KOPT-K1 (cell line): ENCODE measurements at regions not wholly inside any gene's neighbourhood (a gene's known extent, or its start where the extent isn't known, plus 50 kb on each side); places are given as distances from the start of the nearest gene placed in this dataset.
"Not testable (repeated sequence)": the region's sequence is repeated elsewhere in the genome, so short reads cannot be mapped to it uniquely, and the experiment has no call there.

Experiments
- H3K27ac ChIP-seq: fragments of 200-600 bp; sonication (generic); 2 replicates; pipeline ENCODE4 v1.5.1; 2016; ENCODE audit warnings: antibody characterized with exemption, mild to moderate bottlenecking, low read depth, low read length; ENCODE audit not compliant: poor library complexity, severe bottlenecking
- H3K36me3 ChIP-seq: fragments of 200-600 bp; sonication (generic); 2 replicates; pipeline ENCODE4 v1.5.1; 2017; ENCODE audit warnings: antibody characterized with exemption, mild to moderate bottlenecking, low read length, moderate library complexity; ENCODE audit not compliant: insufficient read depth
- H3K9me3 ChIP-seq: fragments of 200-600 bp; sonication (generic); 2 replicates; pipeline ENCODE4 v1.5.1; 2017; ENCODE audit warnings: antibody characterized with exemption, low read length, mild to moderate bottlenecking; ENCODE audit not compliant: insufficient read depth, poor library complexity, severe bottlenecking

GRCh38 chr14:35174342-35174741, 52.0 kb downstream of the PRORP start:
- Histone ChIP-seq H3K36me3 (peaks cover 35% of the 10 kb centered on the region), H3K9me3 (peaks cover 13% of the 10 kb centered on the region), H3K27ac (no peak overlapping the region)

- Histone ChIP-seq H3K36me3 (peaks cover 15% of the 10 kb centered on the region), H3K27ac (no peak overlapping the region)
Measured at GRCh38 chr14:35180179-35180578, 57.8 kb downstream of the PRORP start.

DNA sequence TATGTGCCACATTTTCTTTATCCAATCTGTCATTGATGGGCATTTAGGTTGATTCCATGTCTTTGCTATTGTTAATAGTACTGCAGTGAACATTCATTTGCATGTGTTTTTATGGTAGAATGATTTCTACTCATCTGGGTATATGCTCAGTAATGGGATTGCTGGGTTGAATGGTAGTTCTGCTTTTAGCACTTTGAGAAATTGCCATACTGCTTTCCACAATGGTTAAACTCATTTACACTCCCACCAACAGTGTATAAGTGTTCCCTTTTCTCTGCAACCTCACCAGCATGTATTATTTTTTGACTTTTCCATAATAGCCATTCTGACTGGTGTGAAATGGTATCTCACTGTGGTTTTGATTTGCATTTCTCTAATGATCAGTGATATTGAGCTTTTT, 62.5 kb downstream of the PRORP start:
- H3K9me3 ChIP-seq, H3K27ac ChIP-seq: not testable (repeated sequence)
- peaks cover 28% of the 10 kb centered on the region for H3K36me3 ChIP-seq

More at GRCh38 chr14:35180179-35180578, 57.8 kb downstream of the PRORP start:
- H3K9me3 ChIP-seq, result no peaks in the 10 kb centered on the region

DNA sequence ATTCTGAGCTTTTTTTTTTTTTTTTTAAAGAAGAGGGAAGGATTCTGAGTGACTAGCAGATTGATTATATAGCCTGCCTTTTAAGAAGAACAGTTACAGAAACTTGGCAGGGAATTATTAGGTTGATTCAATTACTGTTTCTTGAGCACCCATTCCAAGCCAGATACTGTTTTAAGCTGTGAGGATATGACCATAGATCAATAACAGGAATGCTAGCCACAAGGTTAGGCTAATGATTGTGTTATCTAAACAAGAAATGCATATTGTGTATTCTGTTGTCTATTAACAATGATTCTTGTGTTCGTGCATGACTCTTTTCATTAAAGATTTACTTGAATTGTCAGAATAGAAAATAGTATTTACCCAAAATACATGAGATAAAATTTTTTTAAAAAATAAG, 67.1 kb downstream of the PRORP start:
- Histone ChIP-seq H3K9me3 (no peaks in the 10 kb centered on the region), H3K36me3 (peaks cover 29% of the 10 kb centered on the region), H3K27ac (no peak overlapping the region)

DNA sequence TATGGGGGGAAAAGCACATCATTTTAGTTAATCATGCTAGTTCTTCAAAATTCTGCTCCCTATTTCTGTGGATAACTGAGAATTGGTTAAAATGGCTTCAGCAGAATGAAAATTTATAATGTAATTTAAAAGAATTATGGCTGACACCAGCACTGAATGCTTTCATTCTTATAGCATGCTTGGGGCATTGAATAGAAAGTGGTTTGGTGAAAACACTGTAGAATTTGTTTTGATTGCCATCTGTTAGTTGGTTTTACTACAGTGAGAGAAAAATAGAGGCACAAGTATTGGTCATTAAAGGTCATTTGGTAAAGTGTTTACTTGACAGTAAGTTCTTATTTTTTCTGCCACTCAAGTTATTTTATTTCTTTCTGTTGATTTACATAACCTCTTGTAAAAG, 70.8 kb downstream of the PRORP start:
- H3K9me3 ChIP-seq, result no peaks in the 10 kb centered on the region
- H3K27ac ChIP-seq, result no peak overlapping the region
- peaks cover 15% of the 10 kb centered on the region for H3K36me3 ChIP-seq

- not testable (repeated sequence) for H3K9me3 ChIP-seq
- peaks cover 15% of the 10 kb centered on the region for H3K36me3 ChIP-seq
Measured at GRCh38 chr14:35194183-35194582, 71.8 kb downstream of the PRORP start.

DNA sequence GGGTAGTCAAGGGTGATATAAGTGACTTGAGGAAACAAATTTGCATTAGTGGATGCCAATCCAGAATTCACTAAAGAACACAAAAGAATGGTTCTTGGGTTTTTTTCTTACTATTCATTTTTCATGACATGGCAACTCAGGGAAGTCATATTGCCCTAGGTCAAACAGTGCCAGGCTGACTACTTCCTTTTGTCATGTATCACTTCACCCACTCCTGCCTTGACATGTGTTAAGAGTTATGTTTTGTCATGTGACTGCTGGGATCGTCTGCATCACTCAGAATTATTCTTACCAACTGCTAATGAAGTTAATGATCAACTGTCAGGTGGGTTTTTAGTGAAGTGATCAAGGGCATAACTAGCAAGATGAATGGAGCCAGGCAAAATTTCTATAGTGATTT, 74.2 kb downstream of the PRORP start:
- H3K36me3 ChIP-seq, result peaks cover 4% of the 10 kb centered on the region; the same call in 1 of the 2 replicates
- no peaks in the 10 kb centered on the region for H3K9me3 ChIP-seq
- no peak overlapping the region for H3K27ac ChIP-seq

More at GRCh38 chr14:35194183-35194582, 71.8 kb downstream of the PRORP start:
- not testable (repeated sequence) for H3K27ac ChIP-seq

DNA sequence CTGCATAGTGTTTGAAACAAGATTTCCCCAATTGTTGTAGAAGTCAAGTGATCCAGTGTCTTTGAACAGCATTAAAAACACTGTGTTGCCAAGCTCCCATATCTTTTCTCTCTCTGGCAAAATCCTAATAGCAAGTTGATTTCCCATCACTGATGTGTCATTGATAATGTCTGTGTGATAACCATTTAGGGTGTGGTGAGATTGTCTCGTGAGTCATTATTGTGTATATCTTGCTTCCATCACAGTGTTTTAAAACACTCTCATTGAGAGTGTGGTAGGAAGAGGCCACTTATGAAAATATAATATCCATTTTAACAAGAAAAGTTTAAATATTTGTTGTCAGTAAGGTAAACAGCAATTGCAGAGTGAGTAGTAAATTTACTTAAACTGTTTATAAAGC, 74.7 kb downstream of the PRORP start:
- Histone ChIP-seq H3K27ac (no peak overlapping the region), H3K9me3 (no peaks in the 10 kb centered on the region), H3K36me3 (no peaks in the 10 kb centered on the region; the same call in 1 of the 2 replicates)

GRCh38 chr14:35201066-35201465, 78.7 kb downstream of the PRORP start:
- no peaks in the 10 kb centered on the region for H3K36me3 ChIP-seq
- no peak overlapping the region for H3K27ac ChIP-seq
- no peaks in the 10 kb centered on the region for H3K9me3 ChIP-seq

- no peak overlapping the region for H3K27ac ChIP-seq
- H3K9me3 ChIP-seq, result no peaks in the 10 kb centered on the region
- 0 out of 2 replicates have a peak, but pooled peaks cover 4% of the 10 kb centered on the region for H3K36me3 ChIP-seq
Measured at GRCh38 chr14:35202195-35202594, 79.8 kb downstream of the PRORP start.

GRCh38 chr14:35205737-35206136, 83.4 kb downstream of the PRORP start:
- no peaks in the 10 kb centered on the region for H3K9me3 ChIP-seq
- H3K27ac ChIP-seq, result no peak overlapping the region
- H3K36me3 ChIP-seq, result 0 out of 2 replicates have a peak, but pooled peaks cover 4% of the 10 kb centered on the region

DNA sequence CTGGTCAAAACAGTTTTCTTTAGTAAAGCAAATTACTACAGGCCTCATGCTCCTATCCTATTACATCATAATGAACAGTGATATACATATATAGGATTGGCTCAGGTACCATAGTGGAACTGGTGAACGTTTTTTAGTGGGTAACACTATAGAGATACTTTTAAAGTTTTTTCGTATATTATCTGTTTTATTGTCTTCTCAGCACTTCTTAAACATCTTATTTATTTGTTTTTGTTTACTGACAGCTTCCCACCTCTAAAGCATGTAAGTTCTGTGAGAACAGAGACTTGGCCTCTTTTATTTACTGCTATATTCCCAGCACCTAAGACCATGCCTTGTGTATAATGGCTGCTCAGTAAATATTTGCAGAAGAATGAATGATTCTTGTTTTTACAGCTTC, 81.1 kb upstream of the PSMA6 start:
- Histone ChIP-seq H3K9me3 (no peaks in the 10 kb centered on the region), H3K36me3 (0 out of 2 replicates have a peak, but pooled peaks cover 4% of the 10 kb centered on the region), H3K27ac (no peak overlapping the region)

DNA sequence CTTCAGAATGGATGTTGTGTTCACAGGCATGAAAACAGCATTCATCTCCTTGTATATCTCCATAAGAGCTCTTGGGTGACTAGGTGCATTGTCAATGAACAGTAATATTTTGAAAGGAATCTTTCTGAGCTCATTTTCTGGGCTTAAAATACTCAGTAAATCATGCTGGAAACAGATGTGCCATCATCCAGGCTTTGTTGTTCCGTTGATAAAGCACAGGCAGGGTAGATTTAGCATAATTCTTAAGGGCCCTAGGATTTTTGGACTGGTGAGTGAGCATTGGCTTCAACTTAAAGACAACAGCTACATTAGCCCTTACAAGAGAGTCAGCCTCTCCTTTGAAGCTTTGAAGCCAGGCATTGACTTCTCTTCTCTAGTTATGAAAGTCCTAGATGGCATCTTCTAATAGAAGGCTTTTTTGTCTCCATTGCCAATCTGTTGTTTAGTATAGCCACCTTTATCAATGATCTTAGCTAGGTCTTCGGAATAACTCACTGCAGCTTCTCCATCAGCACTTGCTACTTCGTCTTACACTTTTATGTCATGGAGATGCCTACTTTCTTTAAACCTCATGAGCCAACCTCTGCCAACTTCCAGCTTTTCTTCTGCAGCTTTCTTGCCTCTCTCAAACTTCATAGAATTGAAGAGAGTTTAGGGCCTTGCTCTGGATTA, 79.6 kb upstream of the PSMA6 start:
- Histone ChIP-seq H3K27ac (no peak overlapping the region), H3K9me3 (no peaks in the 10 kb centered on the region), H3K36me3 (no peaks in the 10 kb centered on the region)

DNA sequence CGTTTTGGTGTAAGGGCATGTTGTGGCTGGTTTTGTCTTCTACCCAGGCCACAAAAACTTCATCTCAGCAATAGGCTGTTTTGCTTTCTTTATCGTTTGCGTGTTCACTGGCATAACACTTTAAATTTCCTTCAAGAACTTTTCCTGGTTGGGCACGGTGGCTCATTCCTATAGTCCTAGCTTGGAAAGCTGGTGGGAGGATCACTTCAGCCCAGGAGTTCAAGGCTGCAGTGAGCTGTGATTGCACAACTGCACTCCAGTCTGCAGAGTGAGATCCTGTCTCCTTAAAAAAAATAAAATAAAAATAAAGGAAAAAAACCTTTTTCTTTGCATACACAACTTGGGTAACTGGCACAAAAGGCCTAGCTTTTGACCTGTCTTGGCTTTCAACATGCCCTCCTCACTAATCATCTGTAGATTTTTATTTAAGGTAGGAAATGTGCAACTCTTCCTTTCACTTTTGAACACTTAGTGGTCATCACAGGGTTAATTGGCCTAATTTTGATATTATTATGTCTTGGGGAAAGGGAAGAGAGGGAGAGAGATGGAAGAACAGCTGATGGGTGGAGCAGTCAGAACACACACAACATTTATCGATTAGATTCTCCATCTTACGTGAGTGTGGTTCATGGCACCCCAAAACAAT, 78.9 kb upstream of the PSMA6 start:
- Histone ChIP-seq H3K27ac (no peak overlapping the region), H3K36me3 (no peaks in the 10 kb centered on the region)

GRCh38 chr14:35213869-35214387, 78.3 kb upstream of the PSMA6 start:
- no peaks in the 10 kb centered on the region for H3K9me3 ChIP-seq
- H3K27ac ChIP-seq, result no peak overlapping the region

More for the DNA sequence above, 78.9 kb upstream of the PSMA6 start:
- H3K9me3 ChIP-seq, result no peaks in the 10 kb centered on the region

More at GRCh38 chr14:35213869-35214387, 78.3 kb upstream of the PSMA6 start:
- peaks cover 5% of the 10 kb centered on the region; the same call in 1 of the 2 replicates for H3K36me3 ChIP-seq
